Stimulated activated CD8-positive, alpha-beta memory T cell treated with anti-CD3 and anti-CD28 coated beads, Interleukin-12 subunit alpha, Interleukin-12 subunit beta, amount 100 ng/mL, for 24 hours (primary cell): ENCODE measurements at regions not wholly inside any gene's neighbourhood (a gene's known extent, or its start where the extent isn't known, plus 50 kb on each side); places are given as distances from the start of the nearest gene placed in this dataset.
"Not testable (repeated sequence)": the region's sequence is repeated elsewhere in the genome, so short reads cannot be mapped to it uniquely, and the experiment has no call there.

Source experiments
- DNase-seq: peaks from one replicate; pipeline ENCODE4 v3.0.0-alpha.2; 2020; ENCODE audit errors: extremely low read depth

GRCh38 chr5:135279328-135279727 is 119.7 kb downstream of the MACROH2A1 start:
- DNase-seq, result no peak

DNA sequence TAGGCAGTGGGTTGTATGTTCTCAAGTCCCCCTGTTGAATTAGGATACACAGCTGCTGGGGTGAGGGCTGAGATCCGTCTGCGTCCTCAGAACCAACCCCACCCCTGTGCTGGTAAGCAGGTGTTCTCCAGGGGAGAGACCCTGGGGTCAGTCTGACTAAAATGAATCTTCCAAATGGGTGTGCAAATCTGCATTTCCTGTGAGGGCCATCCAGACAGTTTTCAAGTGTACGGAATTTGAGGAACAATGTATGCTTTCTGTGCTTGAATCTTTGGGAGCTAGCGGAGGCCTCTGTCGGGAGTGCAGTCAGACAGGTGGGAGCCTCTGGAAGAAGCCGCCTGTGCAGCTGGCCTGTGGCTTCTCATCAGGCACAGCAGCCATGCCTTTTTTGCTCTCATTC is 122.9 kb downstream of the MACROH2A1 start:
- no peak for DNase-seq

DNA sequence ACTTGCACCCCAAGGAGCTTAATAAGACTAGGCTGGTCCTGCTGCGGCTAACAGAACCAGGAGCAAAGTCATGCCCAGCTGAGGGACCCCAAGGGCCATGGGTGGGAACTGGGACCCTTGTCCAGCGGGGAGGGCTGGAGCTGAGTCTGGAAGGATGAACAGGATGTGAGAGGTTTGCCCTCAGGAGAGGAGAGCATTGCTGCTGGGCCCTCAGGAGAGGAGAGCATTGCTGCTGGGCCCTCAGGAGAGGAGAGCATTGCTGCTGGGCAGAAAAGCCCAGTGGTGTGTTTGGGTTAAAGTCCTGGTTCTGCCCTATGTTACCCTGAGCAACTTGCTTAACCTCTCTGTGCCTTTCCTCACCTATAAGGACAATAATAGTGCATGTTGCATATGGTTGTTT is 125.8 kb downstream of the MACROH2A1 start:
- no peak for DNase-seq

GRCh38 chr5:135272311-135272805 is 126.7 kb downstream of the MACROH2A1 start:
- no peak for DNase-seq

DNA sequence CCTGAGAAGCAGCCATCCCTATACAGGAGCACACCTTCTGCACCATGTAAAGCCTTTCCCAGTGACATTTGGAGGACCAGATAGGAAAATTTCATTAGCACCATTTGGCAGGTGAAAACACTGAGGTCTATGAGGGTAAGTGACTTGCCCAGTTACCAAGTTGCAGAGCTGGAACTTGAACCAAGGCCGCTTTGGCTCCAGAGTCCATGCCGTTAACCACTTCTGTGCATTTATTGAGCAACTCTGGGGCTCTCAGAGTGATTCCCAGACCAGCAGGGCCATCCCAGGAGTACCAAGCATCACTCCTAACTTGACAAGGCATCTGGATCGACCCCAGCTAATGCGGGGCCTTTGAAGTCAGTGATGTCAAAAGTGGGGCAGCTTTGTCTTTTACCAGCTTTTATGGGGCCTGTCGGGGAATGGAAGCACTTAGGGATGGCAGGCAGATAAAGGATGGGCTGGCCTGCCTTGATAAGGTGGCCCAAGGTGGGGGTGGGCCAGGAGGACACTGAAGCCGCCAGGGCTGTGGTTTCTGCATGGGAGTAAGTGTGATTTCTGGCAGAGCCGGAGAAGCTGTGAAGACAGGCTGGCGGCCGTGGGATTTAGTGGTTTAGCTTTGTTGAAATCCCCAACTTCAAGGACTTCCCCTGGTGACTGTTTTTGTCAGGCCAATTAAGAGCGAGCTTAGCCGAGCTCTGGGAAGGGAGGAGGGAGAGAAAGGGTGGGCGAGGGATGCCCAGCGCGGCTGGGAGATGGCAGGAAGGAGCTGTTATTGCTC is 127.3 kb downstream of the MACROH2A1 start:
- DNase-seq, result no peak

DNA sequence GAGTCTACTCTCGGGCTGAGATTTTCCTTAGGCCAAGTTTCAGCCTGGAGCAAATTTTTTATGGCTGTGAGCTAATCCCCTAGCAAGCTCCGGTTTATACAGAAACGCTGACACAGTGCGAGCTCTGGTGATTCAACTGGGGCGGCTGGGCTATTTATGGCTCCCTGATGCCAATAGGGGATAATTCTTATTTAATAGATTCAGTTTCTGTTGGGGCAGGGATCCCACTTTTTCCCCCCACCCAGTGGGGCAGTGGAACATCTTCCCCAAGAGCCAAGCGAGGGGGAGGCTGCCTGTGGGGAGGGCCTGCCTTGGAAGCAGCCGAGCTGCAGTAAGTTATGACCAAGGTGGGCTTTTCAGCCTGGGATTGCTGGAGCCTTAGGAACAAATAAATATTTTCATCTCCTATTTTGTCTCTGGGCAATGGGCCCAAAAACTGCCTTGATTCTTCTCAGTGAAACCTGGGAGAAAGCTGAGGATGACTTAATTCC is 129.1 kb downstream of the MACROH2A1 start:
- DNase-seq, result no peak

DNA sequence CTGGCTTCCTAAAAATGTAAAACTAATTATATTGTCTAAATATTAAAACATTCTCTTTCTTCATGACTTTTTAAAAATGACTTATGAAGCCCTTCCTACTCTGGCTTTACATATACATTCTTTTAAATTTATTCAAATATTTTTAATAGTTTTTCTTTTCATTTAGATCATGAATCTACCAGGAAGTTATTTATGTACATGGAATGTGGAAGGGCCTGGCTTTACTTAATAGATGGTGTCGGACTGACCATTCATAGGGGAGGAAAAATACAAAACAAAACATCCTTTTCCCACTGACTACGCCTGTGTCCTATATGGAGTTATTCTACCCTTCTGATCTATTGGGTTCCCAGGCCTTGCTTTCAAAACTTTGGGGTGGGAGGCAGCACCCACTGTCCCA is 129.8 kb downstream of the MACROH2A1 start:
- DNase-seq, result no peak

- no peak for DNase-seq
Observed at GRCh38 chr5:135266975-135267374, 132.1 kb downstream of the MACROH2A1 start.

GRCh38 chr5:135266303-135266635 is 132.8 kb downstream of the MACROH2A1 start:
- no peak for DNase-seq

DNA sequence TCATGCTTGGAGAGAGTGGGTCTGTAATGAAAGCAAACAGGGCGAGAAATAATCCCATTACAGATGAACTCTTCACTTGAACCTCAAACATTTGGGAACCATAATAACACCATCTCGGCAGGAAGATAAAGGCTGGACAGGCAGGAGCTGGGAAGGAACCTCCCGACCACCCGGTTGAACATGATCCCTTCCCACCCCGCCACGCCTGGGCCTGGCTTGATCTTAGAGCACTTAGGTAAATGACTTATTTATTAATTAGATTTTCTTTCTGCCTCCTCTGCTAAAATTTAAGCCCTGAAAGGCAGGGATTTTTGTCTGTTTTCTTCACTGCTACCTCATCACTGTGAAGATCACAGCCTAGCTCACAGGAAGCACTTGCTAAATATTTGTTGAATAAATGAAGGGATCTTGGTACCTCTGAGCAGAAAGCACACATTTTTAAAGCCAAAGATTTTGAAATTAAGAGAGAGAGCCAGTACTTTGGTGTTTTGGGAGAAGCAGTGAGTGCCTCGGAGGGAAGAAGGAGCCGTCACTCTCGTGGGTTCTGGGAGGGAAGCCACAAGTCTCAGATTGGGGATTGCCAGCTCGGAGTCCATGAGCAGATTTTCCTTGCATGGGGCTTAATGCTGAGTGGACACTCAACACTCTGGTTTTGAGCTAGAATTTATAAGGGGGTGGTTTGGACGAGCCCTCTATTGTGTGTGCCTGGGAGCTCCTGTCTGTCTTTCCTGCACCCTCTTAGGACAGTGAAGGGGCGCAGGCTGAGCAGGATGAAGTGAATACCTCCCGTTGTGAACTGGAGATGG is 133.3 kb downstream of the MACROH2A1 start:
- no peak for DNase-seq

GRCh38 chr5:135264451-135265440 is 134.3 kb downstream of the MACROH2A1 start:
- no peak for DNase-seq

GRCh38 chr5:135263022-135263668 is 135.9 kb downstream of the MACROH2A1 start:
- no peak for DNase-seq

DNA sequence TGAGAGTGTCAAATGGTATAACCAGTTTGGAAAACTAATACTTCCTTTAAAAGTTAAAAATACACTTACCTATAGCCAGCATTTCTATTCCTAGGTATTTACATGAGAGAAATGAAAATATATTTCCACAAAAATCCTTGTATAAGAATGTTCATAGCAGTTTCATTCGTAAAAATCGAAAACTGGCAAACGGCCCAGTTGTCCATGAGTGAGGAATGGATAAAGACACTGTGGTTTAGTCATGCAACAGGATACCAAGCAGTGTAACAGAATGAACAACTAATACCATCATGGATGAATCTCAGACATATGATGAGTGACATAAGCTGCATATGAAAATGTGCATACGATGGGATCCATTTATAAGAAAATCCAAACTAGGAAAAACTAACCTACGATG is 136.7 kb downstream of the MACROH2A1 start:
- DNase-seq, result no peak

GRCh38 chr5:135260108-135260507 is 138.9 kb downstream of the MACROH2A1 start:
- not testable (repeated sequence) for DNase-seq

DNA sequence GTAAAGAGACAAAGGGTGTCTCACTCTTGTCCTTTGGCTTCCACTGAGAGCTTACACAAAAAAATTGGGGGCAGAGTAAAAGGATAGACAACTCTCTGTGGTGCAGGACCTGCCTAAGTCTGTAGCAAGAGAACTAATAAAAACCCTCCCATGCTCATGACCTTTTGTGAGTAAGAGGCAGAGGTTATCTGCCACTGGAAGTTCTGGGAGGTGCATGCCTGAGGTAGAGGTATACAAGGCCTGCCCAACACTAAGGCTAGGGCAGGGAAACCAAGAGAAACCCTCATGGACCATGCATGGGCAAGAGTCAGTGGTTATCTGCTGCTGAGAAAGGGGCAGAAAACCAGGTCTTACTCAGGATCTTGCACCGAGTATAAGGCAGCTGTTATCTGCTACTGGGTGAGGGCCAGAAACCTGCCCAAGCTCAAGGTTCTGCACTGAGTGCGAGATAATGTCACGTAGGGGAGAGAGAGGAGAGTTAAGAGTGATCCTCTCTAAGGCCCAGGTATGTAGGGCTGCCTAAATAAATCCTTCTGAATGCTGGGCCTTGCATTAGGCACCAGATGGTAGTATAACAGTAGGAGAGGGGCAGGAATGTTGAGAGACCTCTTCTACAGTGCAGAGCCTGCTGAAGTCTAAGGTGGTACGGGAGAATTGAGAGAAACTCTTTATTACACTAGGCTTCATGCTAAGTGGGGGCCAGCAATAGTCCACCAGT is 143.4 kb downstream of the MACROH2A1 start:
- no peak for DNase-seq

DNA sequence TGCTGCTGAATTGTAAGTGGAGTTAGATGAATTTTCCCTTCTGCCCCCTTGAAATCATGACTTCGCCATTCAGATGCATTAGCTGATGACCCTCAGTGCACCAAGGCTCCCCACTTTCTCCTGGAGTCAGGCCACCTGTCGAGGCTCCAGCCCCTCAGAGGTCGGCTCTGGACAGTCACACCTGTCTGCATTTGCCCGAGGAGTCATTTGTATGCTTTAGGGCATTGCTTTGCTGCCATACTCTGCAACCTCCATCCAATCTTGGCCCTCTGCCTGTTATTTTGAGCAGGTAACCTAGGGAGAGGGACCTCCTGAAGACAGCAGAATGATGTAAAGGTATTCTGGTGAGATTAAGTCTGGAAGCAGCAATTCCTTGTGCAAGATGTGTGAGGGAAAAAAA is 144.8 kb downstream of the MACROH2A1 start:
- DNase-seq, result no peak

DNA sequence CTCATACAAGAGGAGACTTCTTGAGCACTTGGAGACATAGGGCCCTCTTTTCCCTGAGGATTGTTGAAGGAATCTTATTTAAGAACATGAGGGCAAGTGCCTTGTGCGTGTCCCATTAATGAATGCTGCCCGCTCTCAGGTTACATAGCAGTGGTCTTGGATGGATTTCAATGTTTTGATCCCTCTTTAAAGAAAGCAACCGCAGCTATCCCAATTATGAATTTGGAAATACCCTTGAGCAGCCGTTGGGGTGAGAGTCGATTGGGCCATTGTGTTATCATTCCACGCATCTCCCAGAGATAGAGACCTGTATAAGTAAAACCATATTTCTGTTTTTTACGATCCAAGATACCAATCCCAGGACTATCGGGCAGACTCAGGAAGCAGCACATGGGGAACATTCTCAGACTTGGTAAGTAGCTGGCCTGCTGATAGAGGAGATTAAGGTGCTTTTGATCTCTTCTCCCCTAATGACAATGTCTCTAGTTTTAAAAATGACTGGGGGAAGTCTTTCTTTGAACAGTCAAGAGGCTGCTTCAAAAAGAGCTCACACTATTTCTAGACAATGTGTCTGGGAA is 145.3 kb downstream of the MACROH2A1 start:
- no peak for DNase-seq

DNA sequence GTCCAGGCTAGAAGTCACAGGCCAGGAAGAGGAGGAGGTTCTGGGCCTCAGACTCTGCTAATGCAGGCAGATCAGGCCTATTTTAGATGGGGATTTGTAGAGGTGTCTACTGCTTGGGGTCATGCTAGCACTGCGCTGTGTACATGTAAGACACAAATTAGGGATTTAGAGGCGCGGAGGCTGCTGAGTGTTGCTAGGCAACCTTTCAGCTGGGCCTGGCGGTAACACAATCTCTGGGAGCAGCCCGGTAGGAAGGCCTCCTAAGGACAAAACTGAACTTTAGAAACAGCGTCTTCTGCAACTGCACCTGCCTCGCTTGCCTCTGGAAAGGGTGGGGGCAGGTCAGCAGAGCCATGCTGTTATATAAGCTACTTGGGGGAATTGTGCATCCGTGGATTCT is 147.9 kb downstream of the MACROH2A1 start:
- DNase-seq, result no peak

DNA sequence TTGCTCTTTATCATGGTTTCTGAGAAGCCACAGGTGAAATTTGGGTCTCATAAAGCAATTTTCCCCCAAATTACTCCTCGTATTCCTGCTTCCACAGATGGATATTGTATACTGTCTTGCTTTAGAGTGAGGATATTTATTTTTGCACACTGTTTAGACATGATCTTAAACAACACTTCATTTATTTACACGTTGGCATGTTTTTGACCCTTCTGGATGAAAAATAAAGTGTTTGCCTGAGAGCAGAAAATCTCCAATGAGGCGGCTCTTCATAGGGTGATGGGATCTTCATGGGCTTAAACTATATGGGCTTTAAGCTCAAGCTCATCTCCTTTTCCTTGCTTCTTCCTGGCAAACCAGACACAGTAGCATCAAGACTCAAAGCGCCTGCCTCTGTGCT is 148.4 kb downstream of the MACROH2A1 start:
- DNase-seq, result no peak

DNA sequence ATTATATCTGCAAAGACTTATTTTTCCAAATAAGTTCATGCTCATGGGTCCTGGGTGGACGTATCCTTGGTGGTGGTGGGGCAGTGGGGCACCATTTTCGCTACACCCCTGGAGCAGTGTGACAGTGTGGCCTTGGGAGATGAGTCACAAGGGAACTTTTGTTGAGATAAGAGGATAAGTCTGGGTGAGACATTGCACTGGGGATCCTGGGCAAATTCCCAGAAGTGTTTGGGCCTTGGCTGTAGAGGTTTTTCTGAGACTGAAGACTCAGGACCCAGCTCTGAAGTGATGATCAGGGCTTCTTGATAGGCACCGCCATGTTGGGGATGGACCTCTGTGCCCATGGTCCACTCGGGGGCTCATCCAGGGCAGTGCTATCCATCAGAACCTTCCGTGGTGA is 149.4 kb downstream of the MACROH2A1 start:
- DNase-seq, result no peak
